HG02840 (cell line): ENCODE measurements at regions not wholly inside any gene's neighbourhood (a gene's known extent, or its start where the extent isn't known, plus 50 kb on each side); places are given as distances from the start of the nearest gene placed in this dataset.

Source experiments
- ATAC-seq: cut with Tn5 transposase; IDR thresholded peaks from one replicate; pipeline ENCODE4 v1.9.1; 2021; ENCODE audit warnings: mild to moderate bottlenecking, moderate library complexity, moderate number of reproducible peaks; ENCODE audit not compliant: unreplicated experiment, low FRiP score

DNA sequence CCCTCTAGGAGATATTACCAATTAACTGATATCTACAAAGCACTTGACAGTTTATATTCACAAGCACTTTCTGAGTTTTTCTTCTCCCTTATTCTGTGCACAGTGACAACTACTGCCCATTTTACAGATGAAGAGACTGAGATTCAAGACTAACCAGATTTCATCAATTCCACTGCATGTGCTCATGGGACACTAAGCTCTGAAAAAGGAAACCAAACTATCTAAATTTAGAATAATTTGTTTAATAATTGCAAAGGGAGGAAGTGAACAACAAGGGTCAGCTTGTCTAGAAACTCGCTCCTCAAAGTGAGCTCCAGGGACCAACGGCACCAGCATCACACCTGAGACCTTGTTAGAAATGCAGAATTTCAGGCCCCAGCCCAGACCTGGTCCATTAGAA is 50.8 kb upstream of the MYLIP start:
- no peak for ATAC-seq

DNA sequence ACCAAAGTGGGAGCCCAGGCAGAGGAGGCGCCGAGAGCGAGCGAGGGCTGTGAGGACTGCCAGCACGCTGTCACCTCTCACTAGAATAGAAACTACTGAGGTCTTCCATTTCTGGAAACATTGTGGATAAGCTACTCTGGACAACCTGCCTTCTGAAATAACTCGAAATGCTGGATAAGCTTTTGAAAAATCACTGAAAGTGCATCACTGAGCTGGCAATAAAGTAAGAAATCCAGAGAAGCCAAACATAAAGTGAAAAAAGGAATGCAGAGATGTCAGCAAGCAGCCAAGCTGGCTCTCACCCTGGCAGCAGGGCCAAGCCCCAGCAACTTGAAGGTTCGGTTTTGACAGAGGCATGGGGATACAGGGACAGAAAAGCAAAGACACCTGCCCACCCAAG is 59.2 kb upstream of the MYLIP start:
- ATAC-seq, result no peak

DNA sequence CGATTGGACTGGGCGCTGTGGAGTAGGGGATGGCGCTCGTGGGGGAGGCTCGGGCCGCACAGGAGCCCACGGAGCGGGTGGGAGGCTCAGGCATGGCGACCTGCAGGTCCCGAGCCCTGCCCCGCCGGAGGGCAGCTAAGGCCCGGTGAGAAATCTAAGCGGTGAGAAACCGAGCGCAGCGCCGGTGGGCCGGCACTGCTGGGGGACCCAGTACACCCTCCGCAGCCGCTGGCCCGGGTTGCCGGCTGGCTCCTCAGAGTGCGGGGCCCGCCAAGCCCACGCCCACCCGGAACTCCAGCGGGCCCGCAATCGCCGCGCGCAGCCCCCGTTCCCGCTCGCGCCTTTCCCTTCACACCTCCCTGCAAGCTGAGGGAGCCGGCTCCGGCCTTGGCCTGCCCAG is 59.7 kb upstream of the MYLIP start:
- ATAC-seq, result no peak

DNA sequence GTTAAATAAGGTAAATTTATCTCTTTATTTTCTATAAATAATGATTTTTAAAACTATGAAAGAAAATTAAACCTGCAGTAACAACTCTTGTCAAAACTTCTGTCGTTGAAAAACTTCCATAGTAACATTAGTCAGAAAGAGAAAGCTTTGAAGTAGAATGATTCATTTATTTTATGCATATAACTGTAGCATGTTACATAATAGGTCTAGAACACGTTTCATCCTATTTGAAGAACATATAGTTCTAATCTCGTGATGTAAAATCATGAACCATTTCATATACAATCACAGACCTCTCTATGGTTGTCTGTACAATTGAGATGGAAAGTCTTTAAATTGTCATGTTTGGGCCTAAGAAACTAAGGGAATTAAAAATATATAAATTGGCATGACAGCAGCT is 61.3 kb upstream of the MYLIP start:
- ATAC-seq, result no peak

DNA sequence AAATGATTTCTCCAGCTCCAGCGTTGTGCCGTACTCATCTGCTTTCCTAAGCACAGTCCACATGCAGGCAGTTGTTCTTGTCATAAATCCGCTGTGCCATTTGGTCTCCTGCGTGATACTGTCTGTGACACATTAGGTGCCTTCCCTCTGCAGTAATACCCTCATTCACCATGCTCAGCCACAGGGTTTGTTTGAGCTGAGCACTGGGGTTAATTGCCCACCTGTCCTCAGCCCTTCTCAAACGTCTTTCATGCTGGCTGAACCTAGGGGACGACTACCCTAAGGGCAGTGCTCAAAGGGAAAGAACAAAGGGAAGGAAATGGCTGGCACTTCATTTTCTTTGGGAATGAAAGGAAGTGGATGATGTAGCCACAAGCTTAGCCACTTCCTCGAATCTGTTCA is 64.2 kb upstream of the MYLIP start:
- ATAC-seq, result no peak

DNA sequence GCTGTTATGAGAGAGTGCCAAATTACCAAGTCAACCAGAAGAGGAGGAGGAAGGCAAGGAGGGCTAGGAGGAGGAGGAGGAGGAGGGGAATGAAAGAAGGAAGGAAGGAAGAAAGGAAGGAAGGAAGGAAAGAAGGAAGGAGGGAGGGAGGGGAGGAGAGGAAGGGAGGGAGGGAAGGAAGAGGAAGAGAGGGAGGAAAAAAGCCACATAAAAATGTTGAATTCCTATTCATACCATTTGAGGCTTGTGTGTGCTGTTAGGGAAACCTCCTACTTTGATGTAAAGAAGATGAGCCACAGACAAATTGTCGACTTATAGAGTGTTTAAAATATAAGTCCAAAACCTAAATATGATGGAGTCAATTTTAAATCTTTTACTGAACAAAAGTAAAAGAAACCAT is 65.3 kb upstream of the MYLIP start:
- ATAC-seq, result no peak

DNA sequence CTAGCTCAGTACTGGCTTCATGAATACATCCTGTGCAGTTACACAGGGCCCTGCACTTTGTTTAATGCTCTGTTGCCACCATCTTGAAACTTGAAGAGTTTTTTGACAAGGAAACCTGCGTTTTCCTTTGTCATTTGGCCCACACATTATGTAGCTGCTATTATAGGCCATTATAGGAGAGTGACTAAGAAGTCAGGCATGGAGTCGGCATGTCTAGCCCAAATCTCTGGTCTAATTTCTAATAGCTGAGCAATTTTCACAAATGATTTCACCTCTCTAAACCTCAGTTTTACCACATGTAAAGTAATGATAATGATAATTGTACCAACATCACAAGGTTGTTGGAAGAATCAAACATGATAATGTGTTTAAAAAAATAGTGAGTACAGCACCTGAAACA is 67.1 kb upstream of the MYLIP start:
- ATAC-seq, result no peak

DNA sequence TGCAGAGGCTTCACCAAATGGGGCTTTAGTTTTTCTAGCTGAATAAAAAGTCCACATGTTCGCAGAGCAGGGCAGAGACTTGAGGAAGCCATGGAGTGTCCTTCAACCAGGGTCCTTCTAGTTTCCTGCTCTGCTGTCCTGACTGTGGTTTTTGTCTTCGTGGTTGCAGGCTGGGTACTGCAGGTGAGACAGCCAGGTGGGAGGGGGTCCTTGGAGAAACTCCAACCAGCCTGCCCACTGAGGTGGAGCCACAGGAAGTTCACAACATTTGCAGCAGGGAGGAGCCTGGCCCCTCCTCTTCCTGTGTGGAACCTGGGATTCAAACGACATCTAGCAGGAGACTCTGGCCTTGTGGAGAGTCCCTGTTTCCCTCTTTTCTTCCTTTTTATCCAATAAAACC is 68.8 kb upstream of the MYLIP start:
- no peak for ATAC-seq

DNA sequence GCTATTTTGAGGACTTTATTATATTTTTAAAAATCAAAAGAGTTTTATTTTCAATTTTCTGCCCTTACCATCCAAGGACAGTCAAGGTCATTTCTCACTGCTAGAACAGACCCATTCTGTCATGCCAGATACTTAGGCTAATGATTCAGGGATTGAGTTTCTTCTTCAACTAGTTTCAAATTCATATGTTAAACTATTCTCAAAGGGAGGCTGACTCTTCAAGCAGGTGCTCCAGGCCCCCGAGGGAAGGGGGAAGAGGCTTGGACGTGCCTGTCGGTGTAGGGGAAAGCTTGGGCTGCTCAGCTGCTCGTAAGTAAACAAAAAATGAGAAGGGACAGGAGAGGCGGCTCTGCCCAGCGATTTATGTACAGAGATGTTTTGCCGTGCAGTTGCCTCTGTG is 69.4 kb upstream of the MYLIP start:
- ATAC-seq, result no peak

DNA sequence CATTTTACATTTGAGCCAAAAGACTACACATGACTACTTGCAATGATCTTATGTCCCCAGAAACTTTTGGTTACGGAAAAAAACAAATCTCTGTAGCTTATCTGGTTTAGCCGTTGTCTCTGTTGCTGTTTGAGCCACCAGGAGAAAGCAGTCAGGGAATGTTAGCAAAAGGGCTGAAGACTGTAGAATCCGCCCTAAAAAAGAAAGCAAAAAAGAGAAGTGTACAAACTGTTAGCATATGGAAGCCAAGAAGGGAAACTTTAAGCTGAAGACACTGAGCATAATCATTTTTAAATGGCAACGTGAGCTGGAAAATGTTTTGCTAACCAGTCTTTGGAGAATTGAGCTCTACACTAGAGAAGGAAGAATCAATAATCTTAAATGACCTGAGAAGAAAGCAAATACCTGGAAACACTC is 69.9 kb upstream of the MYLIP start:
- no peak for ATAC-seq

DNA sequence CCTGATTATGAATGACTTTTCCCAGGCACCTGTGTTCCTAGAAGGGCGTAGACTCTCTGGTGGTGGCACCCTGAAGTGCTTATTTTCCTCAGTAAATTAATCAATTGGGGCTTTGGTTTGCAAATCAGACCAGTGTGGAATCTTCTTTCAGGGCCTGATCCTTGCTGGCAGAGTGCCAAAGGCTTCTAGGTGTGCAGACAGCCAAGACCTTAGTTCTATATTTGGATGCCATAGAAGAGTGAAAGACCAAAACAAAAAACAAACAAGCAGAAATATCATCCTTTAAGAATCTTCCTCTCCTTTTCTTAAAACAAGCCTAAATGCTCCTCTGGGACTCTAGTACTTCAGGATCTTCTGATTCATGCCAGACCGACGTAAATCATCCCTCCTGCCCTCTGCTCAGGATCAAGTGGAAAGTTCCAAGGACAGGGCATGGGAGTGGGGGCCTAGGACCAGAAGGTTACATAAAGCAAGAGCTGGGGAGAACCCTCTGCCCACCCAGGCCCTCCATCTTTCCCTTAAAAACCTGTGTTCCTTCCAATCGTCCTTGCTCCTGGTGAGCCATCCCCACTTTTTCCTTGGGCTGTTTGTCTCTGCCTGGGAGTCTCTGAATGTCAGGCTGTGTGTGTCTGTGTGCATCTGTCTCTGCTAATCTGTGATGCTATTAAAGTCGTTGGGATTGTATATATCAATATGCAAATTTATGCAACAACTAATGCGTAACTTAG is 70.5 kb upstream of the MYLIP start:
- no peak for ATAC-seq

DNA sequence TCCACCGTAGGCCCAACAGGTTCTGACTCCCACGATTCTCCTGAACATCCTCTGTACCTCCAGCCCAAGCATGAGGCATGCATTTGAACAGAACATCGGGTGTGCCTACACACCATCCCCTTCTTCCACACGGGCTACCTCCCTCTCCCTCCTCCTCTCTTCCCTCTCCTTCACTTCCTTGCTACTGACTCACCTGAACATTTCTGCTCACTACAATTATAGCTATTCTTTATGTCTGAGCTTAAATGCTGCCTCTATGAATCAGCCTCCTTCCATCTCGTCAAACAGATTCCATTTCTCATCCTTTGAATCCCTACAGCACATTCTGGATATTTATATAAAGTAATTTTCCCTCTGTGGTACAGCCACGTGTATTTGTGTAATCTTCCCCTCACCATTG is 71.4 kb upstream of the MYLIP start:
- no peak for ATAC-seq

DNA sequence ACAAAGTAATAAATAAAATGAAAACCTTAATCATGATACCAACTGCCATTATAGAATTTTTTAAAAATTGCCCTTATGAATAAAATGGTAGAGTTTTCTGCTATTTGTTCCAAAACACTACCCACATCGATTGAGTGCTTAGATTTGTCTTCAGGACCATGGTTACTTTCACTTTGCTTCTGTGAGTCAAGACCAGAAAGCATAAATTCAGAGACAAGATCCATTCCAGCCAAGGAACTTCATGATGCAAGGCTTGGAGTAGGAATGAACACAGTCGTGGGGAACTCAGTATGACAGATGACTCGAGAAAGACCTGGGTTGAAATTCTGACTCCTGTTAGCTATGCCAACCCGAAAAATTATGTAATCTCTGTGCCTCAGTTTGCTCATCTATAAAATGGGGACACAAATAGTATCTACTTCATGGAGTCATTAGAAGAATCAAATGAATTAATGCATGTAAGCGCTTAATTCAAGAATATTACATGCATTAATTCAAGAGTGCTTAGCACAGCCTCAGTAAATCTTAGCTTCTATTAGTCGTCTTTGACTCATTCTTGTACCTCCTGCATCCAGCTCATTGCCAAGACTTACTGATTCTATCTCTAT is 72.5 kb upstream of the MYLIP start:
- ATAC-seq, result no peak

DNA sequence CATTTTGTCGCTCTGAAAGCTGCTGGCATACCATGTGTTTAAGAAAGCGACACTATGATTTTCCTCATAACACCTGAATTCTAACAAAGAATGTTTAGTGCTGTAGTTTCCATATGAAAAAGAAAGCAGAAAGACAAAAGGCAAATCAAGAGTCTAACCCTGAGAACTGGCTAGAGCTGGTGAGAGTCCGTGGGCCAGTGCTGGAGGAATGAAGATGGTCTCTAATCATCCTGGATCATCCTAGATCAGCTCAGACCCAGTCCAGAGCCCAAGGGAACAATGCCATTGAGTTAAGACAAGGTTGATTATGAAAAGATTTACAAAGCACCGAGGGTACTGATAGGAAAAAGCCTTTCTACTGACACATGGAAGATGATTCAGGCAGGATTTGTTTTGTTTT is 73.0 kb upstream of the MYLIP start:
- ATAC-seq, result no peak

DNA sequence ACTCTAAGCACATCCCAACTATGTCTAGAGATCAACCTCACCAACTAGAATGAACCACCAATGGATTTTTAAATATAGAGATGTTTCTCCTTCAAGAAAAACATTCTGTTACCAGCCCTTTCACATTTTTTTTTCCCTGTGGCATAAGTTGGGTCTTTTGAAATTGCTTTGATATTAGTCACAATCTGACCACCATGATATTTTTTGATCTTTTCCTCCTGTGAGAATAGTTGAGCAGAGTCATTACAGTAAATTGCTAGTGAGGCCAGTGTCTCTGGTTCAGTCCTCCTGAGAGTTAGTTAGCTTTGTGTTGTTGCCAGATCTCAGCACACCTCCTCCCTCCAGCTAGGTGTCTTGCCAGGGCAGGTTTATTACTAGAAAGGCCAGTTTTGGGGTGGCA is 79.7 kb upstream of the MYLIP start:
- ATAC-seq, result no peak

DNA sequence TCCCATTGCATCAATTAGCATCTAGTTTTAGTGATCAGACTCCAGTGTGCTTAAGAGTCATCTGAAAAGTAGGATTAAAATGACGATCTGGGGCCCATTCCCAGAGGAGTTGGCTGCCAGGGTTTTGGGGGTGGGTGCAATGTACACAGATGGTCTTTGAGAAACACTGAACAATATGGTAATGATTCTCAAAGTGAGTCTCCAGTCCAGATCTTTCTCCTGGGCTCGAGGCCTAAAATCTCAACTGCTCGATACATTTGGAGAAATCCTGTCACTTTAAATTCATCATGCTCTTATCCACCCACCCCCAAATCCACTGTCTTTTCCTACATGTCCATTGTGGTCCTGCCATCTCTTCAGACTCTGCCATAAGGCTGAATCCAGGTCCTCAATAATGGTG is 80.7 kb upstream of the MYLIP start:
- no peak for ATAC-seq

DNA sequence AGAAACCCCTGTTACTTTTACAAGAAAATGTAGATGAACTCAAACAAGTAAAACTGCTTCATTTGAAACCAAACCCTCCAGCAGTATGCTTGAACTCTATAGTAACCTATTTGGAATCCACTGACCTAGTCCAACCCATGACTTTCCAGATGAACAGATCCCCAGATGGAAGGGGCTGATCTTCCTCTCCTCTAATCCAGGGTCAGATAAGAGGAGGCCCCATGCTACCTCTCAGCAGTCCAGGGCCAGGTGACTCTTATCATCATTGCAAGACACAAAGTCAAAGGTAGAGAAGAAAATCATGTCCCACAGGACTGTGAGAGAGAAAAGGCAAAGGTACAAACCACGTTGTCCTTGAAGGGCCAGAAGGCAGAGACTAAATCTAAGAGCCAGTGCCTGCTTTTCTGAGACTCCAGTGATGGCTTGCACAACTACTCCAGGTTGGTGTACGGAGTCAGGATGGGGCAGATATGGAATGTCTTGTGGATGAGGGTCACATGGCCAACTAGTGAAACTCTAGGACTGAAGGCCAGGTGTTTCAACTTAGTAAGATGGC is 81.4 kb upstream of the MYLIP start:
- ATAC-seq, result no peak

DNA sequence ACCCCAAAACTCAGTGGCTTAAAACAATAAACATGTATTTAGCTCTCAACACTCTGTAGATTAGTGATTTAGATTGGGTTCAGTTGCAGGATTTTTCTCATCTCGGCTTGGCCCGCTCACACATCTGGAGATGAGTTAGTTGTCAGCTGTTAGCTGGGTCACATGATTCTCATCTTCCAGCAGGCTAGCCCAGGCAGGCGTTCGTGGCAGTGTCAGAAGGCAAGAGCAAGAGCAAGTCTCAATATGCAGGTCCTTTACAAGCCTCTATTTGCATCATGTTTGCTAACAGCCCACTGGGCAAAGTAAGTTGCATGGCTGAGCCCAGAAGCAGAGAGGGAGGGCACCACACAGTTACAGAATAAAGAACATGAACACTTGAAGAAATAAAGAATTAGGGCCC is 83.6 kb upstream of the MYLIP start:
- no peak for ATAC-seq

DNA sequence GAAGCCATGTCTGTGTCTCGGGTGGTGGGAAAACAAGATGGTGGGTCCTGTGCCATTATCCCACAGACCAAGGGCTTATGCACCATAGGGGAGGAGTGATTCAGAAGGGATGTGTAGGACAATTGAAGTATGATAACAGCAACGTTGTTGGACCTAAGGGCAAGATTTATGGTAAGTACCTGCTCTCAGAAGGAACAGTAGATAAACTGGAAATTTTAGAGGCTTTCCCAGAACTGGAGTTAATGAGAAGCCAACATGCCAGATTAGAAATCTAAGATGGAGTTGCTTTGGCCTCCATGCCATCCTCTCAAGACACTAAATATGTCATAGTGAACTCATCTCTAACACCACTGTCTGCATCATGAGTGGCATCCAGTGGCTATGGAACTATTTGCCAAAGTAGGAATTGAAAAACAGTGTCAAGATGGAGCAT is 84.7 kb upstream of the MYLIP start:
- no peak for ATAC-seq

DNA sequence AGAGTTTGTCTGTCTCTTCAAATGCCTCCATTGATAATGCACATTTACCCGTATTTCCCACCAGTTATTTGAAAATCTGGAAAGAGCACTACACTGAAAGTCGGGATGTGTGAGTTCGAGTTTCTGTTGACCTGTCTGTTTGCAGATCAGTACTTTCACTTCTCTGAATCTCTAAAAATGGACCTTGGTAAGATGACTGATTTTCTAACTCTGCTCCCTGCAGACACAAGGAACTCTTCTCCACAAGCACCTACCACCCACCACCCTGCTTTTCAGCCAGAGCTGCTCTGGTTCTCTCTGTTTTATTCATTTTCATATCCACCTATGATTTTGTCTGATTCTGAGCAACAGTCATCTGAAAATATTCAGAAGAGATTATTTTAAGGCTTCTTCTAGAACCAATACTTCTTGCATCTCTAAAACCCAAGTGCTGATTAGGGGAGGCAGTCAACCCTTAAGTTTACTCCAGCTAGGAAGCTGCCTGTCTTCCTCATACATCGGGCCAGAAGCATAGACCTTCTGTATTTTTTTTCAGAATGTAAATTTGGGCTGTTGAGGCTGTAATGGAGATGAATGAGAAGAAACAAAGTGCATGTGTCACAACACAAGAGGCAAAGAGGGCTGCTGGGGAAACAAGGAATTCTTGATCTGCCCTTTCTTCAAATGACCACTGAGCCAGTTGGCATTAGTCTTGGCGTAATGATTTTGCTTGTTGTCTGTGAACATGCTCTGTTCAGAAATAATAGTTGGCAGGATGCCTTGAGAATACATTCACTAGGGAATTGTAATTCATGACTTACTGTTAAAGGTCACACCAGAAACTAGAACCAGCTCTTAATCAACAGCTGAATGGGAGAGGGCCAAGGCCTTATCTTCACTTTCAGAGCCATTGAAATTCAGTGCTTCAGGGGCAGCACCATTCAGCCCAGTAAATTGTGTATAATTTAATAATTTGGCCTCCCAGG is 85.4 kb upstream of the MYLIP start:
- ATAC-seq, result no peak

DNA sequence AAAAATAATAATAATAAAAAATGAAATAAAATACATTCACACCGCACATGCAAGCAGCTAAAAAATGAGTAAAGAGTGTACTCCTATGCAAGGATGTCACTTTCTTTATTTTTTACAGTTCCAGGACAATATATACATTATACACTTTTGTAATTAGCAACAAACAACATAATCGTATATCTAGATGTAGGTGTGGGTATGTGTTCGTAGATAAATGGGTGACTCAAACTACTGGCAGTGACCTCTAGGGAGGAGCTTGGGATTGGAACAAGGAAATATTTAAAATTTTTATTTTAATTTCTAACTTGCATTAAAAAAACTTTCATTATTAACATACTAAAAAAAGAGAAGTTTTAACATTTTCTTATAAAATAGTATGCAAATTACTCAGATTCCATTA is 86.1 kb upstream of the MYLIP start:
- no peak for ATAC-seq
